AG04449 (cell line): ENCODE measurements at regions not wholly inside any gene's neighbourhood (a gene's known extent, or its start where the extent isn't known, plus 50 kb on each side); places are given as distances from the start of the nearest gene placed in this dataset.

ENCODE experiments used
- CTCF ChIA-PET: fragments of 350-600 bp; formaldehyde crosslinking; extraction: SDS; loops from one replicate; lab custom pipeline; 2021; ENCODE audit warnings: antibody characterized with exemption; lab: Yijun Ruan, JAX
- POLR2A ChIA-PET: fragments of 400-600, 350-600 bp; formaldehyde crosslinking; extraction: SDS; loops from one replicate; lab custom pipeline; 2020; ENCODE audit warnings: antibody characterized with exemption, inconsistent platforms; lab: Yijun Ruan, JAX
- DNase-seq: peaks from one replicate; pipeline ENCODE4 v3.0.0-alpha.2; 2010; ENCODE audit warnings: low read depth, low spot score
- H3K4me3 ChIP-seq: 2 replicates; pipeline ENCODE4 v1.5.1; 2011; ENCODE audit warnings: low read depth, mild to moderate bottlenecking, control low read depth, low read length
- TF ChIP-seq, protein P1 (sequence below): IDR thresholded peaks from one replicate; pipeline ENCODE4 v1.5.1; 2011; ENCODE audit warnings: mild to moderate bottlenecking, moderate library complexity, low read length, control low read depth, inconsistent platforms; ENCODE audit not compliant: insufficient read depth; ENCODE audit errors: missing control alignments

GRCh38 chr20:21995461-21995860 is 290.0 kb downstream of the PAX1 start:
- ChIA-PET POLR2A (no interaction called here), CTCF (no interaction called here)
- TF ChIP-seq, protein P1, sequence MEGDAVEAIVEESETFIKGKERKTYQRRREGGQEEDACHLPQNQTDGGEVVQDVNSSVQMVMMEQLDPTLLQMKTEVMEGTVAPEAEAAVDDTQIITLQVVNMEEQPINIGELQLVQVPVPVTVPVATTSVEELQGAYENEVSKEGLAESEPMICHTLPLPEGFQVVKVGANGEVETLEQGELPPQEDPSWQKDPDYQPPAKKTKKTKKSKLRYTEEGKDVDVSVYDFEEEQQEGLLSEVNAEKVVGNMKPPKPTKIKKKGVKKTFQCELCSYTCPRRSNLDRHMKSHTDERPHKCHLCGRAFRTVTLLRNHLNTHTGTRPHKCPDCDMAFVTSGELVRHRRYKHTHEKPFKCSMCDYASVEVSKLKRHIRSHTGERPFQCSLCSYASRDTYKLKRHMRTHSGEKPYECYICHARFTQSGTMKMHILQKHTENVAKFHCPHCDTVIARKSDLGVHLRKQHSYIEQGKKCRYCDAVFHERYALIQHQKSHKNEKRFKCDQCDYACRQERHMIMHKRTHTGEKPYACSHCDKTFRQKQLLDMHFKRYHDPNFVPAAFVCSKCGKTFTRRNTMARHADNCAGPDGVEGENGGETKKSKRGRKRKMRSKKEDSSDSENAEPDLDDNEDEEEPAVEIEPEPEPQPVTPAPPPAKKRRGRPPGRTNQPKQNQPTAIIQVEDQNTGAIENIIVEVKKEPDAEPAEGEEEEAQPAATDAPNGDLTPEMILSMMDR: no peak
- no peak for DNase-seq
- H3K4me3 ChIP-seq: no peak overlapping the region

GRCh38 chr20:21994203-21994602 is 288.7 kb downstream of the PAX1 start:
- ChIA-PET CTCF (no interaction called here), POLR2A (no interaction called here)
- TF ChIP-seq, protein P1: no peak
- DNase-seq: no peak
- H3K4me3 ChIP-seq: no peak overlapping the region

DNA sequence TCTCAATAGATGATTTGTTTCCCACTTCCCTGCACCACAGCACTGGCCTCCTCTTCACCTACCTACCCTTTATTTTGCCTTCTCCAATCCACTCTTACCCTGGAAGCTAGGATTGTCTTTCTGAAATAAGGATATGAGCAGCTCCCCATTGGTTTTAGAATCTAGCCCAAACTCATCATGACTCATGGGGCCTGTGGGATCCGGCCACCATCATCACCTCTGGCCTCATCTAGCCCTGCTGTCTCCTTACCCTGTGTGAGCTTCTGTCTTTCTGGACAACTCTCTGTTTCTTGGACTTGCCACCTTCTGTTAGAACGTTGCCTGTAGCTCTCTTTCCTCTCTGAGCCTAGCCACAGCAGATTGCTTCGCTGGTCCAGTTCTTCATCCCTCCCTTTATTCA is 277.1 kb downstream of the PAX1 start:
- CTCF ChIA-PET: no interaction called here
- TF ChIP-seq, protein P1: no peak

GRCh38 chr20:21981597-21982344 is 276.3 kb downstream of the PAX1 start:
- ChIA-PET CTCF (no interaction called here), POLR2A (no interaction called here)
- DNase-seq: no peak
- H3K4me3 ChIP-seq: no peak overlapping the region
- TF ChIP-seq, protein P1: no peak

More for the DNA sequence above, 277.1 kb downstream of the PAX1 start:
- no peak for DNase-seq
- POLR2A ChIA-PET: no interaction called here
- H3K4me3 ChIP-seq: no peak overlapping the region

DNA sequence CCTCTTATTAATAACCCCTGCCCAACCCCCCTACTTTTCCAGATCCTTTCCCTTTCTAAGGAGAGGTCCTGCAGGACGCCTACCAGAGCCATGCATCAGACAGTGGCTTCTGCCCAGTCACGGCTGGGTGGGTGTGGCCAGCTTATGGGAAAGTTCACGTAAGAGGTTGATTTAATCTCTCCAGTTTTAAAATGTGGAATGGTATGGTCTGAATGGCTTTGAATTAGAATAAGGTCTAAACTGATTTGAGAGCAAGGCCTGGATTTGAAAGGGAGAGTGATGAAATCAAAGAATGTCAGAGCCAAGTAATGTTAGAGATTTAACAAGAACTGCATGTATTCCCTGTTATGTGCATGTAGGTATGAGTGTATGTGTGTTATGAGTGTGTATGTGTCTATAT is 275.7 kb downstream of the PAX1 start:
- TF ChIP-seq, protein P1: no peak
- CTCF ChIA-PET: no interaction called here
- no peak for DNase-seq
- no peak overlapping the region for H3K4me3 ChIP-seq
- POLR2A ChIA-PET: no interaction called here

GRCh38 chr20:21971436-21971835 is 266.0 kb downstream of the PAX1 start:
- ChIA-PET CTCF (no interaction called here), POLR2A (no interaction called here)
- H3K4me3 ChIP-seq: no peak overlapping the region
- no peak for DNase-seq
- TF ChIP-seq, protein P1: no peak
